ENCODE measurements at regions not wholly inside any gene's neighbourhood (a gene's known extent, or its start where the extent isn't known, plus 50 kb on each side); places are given as distances from the start of the nearest gene placed in this dataset.

DNA sequence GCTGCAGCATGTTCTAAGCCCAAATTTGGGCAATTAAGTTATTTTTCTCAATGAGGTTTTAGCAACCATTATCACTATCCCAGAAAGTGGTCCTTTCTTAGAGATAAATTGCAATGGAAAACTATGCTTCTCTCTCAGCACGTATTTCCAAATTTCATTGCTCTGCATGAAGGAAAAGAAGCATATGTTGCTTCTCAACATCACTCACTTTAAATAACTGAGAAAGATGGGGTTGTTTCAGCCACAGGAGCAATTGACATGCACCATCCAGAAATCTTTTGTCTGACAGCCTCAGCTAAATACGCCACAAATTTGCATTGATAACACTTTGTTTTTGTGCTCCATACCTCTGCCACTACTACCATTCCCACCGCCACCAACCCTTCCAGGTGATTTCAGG is 157.6 kb upstream of the PKN2 start:
- TF ChIP-seq, protein P1, sequence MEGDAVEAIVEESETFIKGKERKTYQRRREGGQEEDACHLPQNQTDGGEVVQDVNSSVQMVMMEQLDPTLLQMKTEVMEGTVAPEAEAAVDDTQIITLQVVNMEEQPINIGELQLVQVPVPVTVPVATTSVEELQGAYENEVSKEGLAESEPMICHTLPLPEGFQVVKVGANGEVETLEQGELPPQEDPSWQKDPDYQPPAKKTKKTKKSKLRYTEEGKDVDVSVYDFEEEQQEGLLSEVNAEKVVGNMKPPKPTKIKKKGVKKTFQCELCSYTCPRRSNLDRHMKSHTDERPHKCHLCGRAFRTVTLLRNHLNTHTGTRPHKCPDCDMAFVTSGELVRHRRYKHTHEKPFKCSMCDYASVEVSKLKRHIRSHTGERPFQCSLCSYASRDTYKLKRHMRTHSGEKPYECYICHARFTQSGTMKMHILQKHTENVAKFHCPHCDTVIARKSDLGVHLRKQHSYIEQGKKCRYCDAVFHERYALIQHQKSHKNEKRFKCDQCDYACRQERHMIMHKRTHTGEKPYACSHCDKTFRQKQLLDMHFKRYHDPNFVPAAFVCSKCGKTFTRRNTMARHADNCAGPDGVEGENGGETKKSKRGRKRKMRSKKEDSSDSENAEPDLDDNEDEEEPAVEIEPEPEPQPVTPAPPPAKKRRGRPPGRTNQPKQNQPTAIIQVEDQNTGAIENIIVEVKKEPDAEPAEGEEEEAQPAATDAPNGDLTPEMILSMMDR (IDR thresholded peaks at IDR 0.05) = no peak
- TF ChIP-seq POLR2A (IDR thresholded peaks at IDR 0.05) = no peak

Data from testis (tissue), 2 donors.